Thyroid gland (tissue), 4 donors: ENCODE measurements at regions not wholly inside any gene's neighbourhood (a gene's known extent, or its start where the extent isn't known, plus 50 kb on each side); places are given as distances from the start of the nearest gene placed in this dataset.
A peak's percentile ranks its signal among the peaks of the same experiment; 100 is the strongest.

Experiments
- DNase-seq, 2 donors: peaks; one replicate each; pipeline ENCODE4 v3.0.0-alpha.2; 2019
- H3K27ac ChIP-seq, 3 donors: fragments of 200-600 bp; sonication (generic); 1 replicate in 2 of 3; 2 replicates in 1 of 3; pipeline ENCODE4 v1.5.1; 2016 to 2019; ENCODE audit warnings: mild to moderate bottlenecking in 1 of 3, moderate library complexity in 1 of 3
- H3K27me3 ChIP-seq: fragments of 200-600 bp; sonication (generic); one replicate; pipeline ENCODE4 v1.5.1; 2019
- H3K36me3 ChIP-seq, 2 donors: fragments of 200-600 bp; sonication (generic); one replicate each; pipeline ENCODE4 v1.5.1; 2016 to 2019
- H3K4me1 ChIP-seq, 2 donors: fragments of 200-600 bp; sonication (generic); one replicate each; pipeline ENCODE4 v1.5.1; 2017 to 2019
- H3K4me3 ChIP-seq, 3 donors: fragments of 200-600 bp; sonication (generic); replicated peaks in 1 of 3; 1 replicate in 2 of 3; 2 replicates in 1 of 3; pipeline ENCODE4 v1.5.1; 2016; ENCODE audit warnings: mild to moderate bottlenecking in 1 of 3
- H3K9me3 ChIP-seq: fragments of 200-600 bp; sonication (generic); one replicate; pipeline ENCODE4 v1.5.1; 2017
- POLR2A ChIP-seq, 2 donors: fragments of 450-650 bp; IDR thresholded peaks; one replicate each; pipeline ENCODE4 v1.6.1; 2017; ENCODE audit warnings: antibody characterized with exemption in 2 of 2, mild to moderate bottlenecking in 2 of 2, moderate library complexity in 1 of 2
- WGBS, 2 donors: methylation state at CpG; one replicate each; pipeline ENCODE4 v1.1.5; 2017; 5-methylcytosine and 5-hydroxymethylcytosine counted together
- intact Hi-C: fragments of 100-400 bp; cut with DNase I; formaldehyde crosslinking; loops from one replicate; pipeline ENCODE4 v1.15.1; 2023
- TF ChIP-seq, protein P1 (sequence below), 6 experiments: fragments of 200-600 bp in 3 of 6; fragments of 450-650 bp in 3 of 6; sonication (generic) in 3 of 6; IDR thresholded peaks; one replicate each; pipeline ENCODE4 v1.5.1; 2016 to 2019; ENCODE audit warnings: antibody characterized with exemption in 6 of 6, mild to moderate bottlenecking in 2 of 6, inconsistent platforms in 1 of 6, moderate library complexity in 1 of 6

DNA sequence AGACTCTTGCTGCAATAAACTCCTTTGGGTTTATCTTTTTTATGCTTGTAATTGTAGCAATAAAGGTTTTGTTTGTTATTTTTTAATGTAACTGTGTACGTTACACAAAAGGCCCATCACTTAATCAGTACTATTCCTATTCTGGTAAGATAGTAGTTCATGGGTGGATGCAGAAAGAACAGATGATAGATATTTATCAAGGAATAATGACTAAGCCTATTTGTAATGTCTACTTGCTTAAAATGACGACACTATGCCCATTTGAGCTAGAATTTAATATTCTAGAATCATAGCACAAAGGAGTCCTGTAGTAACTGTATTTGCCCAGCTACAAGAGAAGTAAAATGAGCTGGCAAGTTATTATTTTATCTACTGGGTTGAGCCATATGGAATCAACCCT lies 235.4 kb upstream of the DYNLRB2 start:
- no peaks in the 10 kb centered on the region for H3K36me3 ChIP-seq
- H3K4me3 ChIP-seq = no peak overlapping the region
- H3K27me3 ChIP-seq = no peaks in the 10 kb centered on the region
- H3K9me3 ChIP-seq = no peaks in the 10 kb centered on the region
- 94 to 98% methylated on average over 2 of the region's 2 CpGs for WGBS, 2 donors
- H3K4me1 ChIP-seq = no peaks in the 10 kb centered on the region
- no peak overlapping the region for H3K27ac ChIP-seq
- TF ChIP-seq, protein P1, sequence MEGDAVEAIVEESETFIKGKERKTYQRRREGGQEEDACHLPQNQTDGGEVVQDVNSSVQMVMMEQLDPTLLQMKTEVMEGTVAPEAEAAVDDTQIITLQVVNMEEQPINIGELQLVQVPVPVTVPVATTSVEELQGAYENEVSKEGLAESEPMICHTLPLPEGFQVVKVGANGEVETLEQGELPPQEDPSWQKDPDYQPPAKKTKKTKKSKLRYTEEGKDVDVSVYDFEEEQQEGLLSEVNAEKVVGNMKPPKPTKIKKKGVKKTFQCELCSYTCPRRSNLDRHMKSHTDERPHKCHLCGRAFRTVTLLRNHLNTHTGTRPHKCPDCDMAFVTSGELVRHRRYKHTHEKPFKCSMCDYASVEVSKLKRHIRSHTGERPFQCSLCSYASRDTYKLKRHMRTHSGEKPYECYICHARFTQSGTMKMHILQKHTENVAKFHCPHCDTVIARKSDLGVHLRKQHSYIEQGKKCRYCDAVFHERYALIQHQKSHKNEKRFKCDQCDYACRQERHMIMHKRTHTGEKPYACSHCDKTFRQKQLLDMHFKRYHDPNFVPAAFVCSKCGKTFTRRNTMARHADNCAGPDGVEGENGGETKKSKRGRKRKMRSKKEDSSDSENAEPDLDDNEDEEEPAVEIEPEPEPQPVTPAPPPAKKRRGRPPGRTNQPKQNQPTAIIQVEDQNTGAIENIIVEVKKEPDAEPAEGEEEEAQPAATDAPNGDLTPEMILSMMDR (IDR thresholded peaks at IDR 0.05) = no peak
- no peak for TF ChIP-seq POLR2A (IDR thresholded peaks at IDR 0.05)
- intact Hi-C loops = no loop called here
- no peak for DNase-seq

GRCh38 chr16:80303691-80304090 lies 237.1 kb upstream of the DYNLRB2 start:
- H3K27ac ChIP-seq = no peak overlapping the region
- 22 to 27% methylated on average over 4 of the region's 4 CpGs for WGBS, 2 donors
- H3K36me3 ChIP-seq = no peaks in the 10 kb centered on the region
- H3K27me3 ChIP-seq = no peaks in the 10 kb centered on the region
- H3K9me3 ChIP-seq = no peaks in the 10 kb centered on the region
- peak; percentile 58 to 61 for DNase-seq
- intact Hi-C loops = no loop called here
- TF ChIP-seq, protein P1 (IDR thresholded peaks at IDR 0.05) = no peak
- TF ChIP-seq POLR2A (IDR thresholded peaks at IDR 0.05) = no peak
- no peak overlapping the region for H3K4me3 ChIP-seq
- H3K4me1 ChIP-seq = no peaks in the 10 kb centered on the region

- no peak for TF ChIP-seq POLR2A (IDR thresholded peaks at IDR 0.05)
- TF ChIP-seq, protein P1 (IDR thresholded peaks at IDR 0.05) = no peak
- Histone ChIP-seq H3K36me3 (no peaks in the 10 kb centered on the region), H3K27me3 (no peaks in the 10 kb centered on the region), H3K4me3 (no peak overlapping the region), H3K4me1 (no peaks in the 10 kb centered on the region), H3K27ac (no peak overlapping the region), H3K9me3 (no peaks in the 10 kb centered on the region)
- DNase-seq = peak in 1 of 2 donors; percentile 17
- intact Hi-C loops = no loop called here
Measured at GRCh38 chr16:80300876-80301275, 239.9 kb upstream of the DYNLRB2 start.

DNA sequence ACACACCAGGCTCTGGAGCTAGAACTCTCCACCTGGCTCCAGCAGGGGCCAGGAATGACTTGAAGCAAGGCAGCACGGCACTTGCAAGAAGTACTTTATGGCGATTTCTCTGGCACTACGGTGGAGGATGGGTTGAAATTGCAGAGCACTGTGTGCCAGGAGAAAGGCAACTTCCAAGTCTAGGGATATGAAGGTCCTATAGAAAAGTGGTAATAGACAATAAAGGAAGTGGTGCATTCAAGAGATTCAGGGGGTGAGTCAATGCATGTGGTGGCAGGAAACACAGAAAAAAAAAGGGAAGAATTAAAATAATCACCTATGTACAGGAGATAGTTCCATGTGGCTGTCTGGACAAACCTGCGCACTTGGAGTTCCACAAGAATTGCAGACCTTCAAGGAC lies 240.3 kb upstream of the DYNLRB2 start:
- intact Hi-C loops = no loop called here

GRCh38 chr16:80299416-80299815 lies 241.4 kb upstream of the DYNLRB2 start:
- Histone ChIP-seq H3K27ac (no peak overlapping the region), H3K36me3 (no peaks in the 10 kb centered on the region), H3K9me3 (no peaks in the 10 kb centered on the region), H3K4me1 (no peaks in the 10 kb centered on the region), H3K27me3 (no peaks in the 10 kb centered on the region), H3K4me3 (no peak overlapping the region)
- intact Hi-C loops = no loop called here
- no peak for DNase-seq
- TF ChIP-seq, protein P1 (IDR thresholded peaks at IDR 0.05) = no peak
- TF ChIP-seq POLR2A (IDR thresholded peaks at IDR 0.05) = no peak
- WGBS, 2 donors = 42 to 68% methylated on average over 6 of the region's 6 CpGs

More for the DNA sequence above, 240.3 kb upstream of the DYNLRB2 start:
- TF ChIP-seq POLR2A (IDR thresholded peaks at IDR 0.05) = no peak
- TF ChIP-seq, protein P1 (IDR thresholded peaks at IDR 0.05) = no peak
- no peaks in the 10 kb centered on the region for H3K27me3 ChIP-seq
- H3K36me3 ChIP-seq = no peaks in the 10 kb centered on the region
- H3K9me3 ChIP-seq = no peaks in the 10 kb centered on the region
- WGBS, 2 donors = 74 to 87% methylated on average over 4 of the region's 4 CpGs
- H3K4me3 ChIP-seq = no peak overlapping the region
- no peak overlapping the region for H3K27ac ChIP-seq
- no peak for DNase-seq
- H3K4me1 ChIP-seq = no peaks in the 10 kb centered on the region
